HepG2 (cell line): ENCODE measurements at regions not wholly inside any gene's neighbourhood (a gene's known extent, or its start where the extent isn't known, plus 50 kb on each side); places are given as distances from the start of the nearest gene placed in this dataset.

ENCODE experiments used
- BORCS8-MEF2B ChIP-seq: sonication (generic); formaldehyde crosslinking; IDR thresholded peaks from 2 replicates; pipeline ENCODE4 v1.8.0; 2022; ENCODE audit warnings: mild to moderate bottlenecking, missing genetic modification reagents
- GFI1 ChIP-seq: sonication (generic); formaldehyde crosslinking; IDR thresholded peaks from 2 replicates; pipeline ENCODE4 v1.5.0; 2020; ENCODE audit warnings: missing genetic modification reagents, mild to moderate bottlenecking, borderline replicate concordance
- NFE2L2 ChIP-seq: fragments of 150-350 bp; IDR thresholded peaks from 2 replicates; pipeline ENCODE4 v1.6.1; 2014; ENCODE audit warnings: low read length
- PPARG ChIP-seq: conservative IDR thresholded peaks from 2 replicates; pipeline ENCODE4 v1.6.1; 2016; ENCODE audit warnings: missing biosample characterization, missing genetic modification reagents
- RARG ChIP-seq: sonication (generic); formaldehyde crosslinking; IDR thresholded peaks from 2 replicates; pipeline ENCODE4 v1.4.0; 2020; ENCODE audit warnings: low read depth, mild to moderate bottlenecking, missing genetic modification reagents
- U2AF1 ChIP-seq: fragments of 200-400 bp; formaldehyde crosslinking; optimal IDR thresholded peaks from 2 replicates; pipeline ENCODE3; 2017; ENCODE audit warnings: mild to moderate bottlenecking, low read depth, low read length
- ZFP36L1 ChIP-seq: sonication (generic); formaldehyde crosslinking; IDR thresholded peaks from 2 replicates; pipeline ENCODE4 v1.8.0; 2022; ENCODE audit warnings: mild to moderate bottlenecking, missing genetic modification reagents, moderate library complexity
- ZMYM2 ChIP-seq: sonication (generic); formaldehyde crosslinking; IDR thresholded peaks from 2 replicates; pipeline ENCODE4 v1.8.0; 2022; ENCODE audit warnings: mild to moderate bottlenecking, missing genetic modification reagents
- ZNF230 ChIP-seq: sonication (generic); formaldehyde crosslinking; IDR thresholded peaks from 2 replicates; pipeline ENCODE4 v1.4.0; 2020; ENCODE audit warnings: mild to moderate bottlenecking, missing genetic modification reagents
- ZNF441 ChIP-seq: sonication (generic); formaldehyde crosslinking; IDR thresholded peaks from 2 replicates; pipeline ENCODE4 v1.7.0; 2021; ENCODE audit warnings: missing genetic modification reagents, borderline replicate concordance
- ZNF484 ChIP-seq: sonication (generic); formaldehyde crosslinking; IDR thresholded peaks from 2 replicates; pipeline ENCODE4 v1.5.1; 2020; ENCODE audit warnings: mild to moderate bottlenecking, low read depth, missing genetic modification reagents, borderline replicate concordance
- ZNF563 ChIP-seq: sonication (generic); formaldehyde crosslinking; IDR thresholded peaks from 2 replicates; pipeline ENCODE4 v1.8.0; 2022; ENCODE audit warnings: mild to moderate bottlenecking, moderate library complexity, missing genetic modification reagents
- ZNF570 ChIP-seq: sonication (generic); formaldehyde crosslinking; IDR thresholded peaks from 2 replicates; pipeline ENCODE4 v1.4.0; 2020; ENCODE audit warnings: mild to moderate bottlenecking, missing genetic modification reagents, borderline replicate concordance
- ZNF605 ChIP-seq: sonication (generic); formaldehyde crosslinking; IDR thresholded peaks from 2 replicates; pipeline ENCODE4 v1.8.0; 2022; ENCODE audit warnings: mild to moderate bottlenecking, missing genetic modification reagents
- TF ChIP-seq, protein P1 (sequence below): sonication (generic); formaldehyde crosslinking; IDR thresholded peaks from 2 replicates; pipeline ENCODE4 v1.4.0; 2020; ENCODE audit warnings: low read depth, missing genetic modification reagents
- TF ChIP-seq, protein P2 (sequence below): sonication (generic); formaldehyde crosslinking; IDR thresholded peaks from 2 replicates; pipeline ENCODE4 v1.4.0; 2020; ENCODE audit warnings: mild to moderate bottlenecking, missing genetic modification reagents
- TF ChIP-seq, protein P3 (sequence below): sonication (generic); formaldehyde crosslinking; IDR thresholded peaks from 2 replicates; pipeline ENCODE4 v1.4.0; 2020; ENCODE audit warnings: mild to moderate bottlenecking, missing genetic modification reagents
- TF ChIP-seq, protein P4 (sequence below): IDR thresholded peaks from 2 replicates; pipeline ENCODE4 v1.6.1; 2016; ENCODE audit warnings: control low read depth

DNA sequence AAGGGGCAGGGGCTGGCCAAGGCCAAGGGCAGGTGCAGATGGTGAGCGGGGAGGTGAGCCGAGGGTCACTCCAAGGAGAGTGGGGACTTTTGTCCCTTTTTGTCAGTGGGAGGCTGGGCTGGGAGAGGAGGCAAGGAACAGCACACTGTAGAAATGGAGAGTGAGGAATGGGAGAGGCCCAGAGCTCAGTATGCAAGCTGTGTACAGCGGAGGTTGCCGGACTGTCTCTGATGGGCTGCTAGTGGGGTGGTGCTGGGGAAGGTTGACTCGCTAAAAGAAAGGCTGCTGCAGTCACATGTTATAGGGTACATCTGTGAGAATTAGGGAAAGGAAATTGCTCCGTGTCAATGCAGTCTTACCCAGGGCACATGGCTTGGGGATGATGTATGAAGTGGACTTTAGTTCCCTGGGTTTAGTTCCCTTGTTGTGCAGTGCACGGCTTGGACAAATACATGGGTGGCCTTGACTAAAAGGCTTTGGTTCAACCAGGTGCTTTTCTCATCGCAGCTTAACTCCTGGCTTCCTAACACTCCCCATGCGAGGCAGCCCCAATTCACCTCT is 57.1 kb upstream of the STX18 start (continued):
- TF ChIP-seq, protein P1, sequence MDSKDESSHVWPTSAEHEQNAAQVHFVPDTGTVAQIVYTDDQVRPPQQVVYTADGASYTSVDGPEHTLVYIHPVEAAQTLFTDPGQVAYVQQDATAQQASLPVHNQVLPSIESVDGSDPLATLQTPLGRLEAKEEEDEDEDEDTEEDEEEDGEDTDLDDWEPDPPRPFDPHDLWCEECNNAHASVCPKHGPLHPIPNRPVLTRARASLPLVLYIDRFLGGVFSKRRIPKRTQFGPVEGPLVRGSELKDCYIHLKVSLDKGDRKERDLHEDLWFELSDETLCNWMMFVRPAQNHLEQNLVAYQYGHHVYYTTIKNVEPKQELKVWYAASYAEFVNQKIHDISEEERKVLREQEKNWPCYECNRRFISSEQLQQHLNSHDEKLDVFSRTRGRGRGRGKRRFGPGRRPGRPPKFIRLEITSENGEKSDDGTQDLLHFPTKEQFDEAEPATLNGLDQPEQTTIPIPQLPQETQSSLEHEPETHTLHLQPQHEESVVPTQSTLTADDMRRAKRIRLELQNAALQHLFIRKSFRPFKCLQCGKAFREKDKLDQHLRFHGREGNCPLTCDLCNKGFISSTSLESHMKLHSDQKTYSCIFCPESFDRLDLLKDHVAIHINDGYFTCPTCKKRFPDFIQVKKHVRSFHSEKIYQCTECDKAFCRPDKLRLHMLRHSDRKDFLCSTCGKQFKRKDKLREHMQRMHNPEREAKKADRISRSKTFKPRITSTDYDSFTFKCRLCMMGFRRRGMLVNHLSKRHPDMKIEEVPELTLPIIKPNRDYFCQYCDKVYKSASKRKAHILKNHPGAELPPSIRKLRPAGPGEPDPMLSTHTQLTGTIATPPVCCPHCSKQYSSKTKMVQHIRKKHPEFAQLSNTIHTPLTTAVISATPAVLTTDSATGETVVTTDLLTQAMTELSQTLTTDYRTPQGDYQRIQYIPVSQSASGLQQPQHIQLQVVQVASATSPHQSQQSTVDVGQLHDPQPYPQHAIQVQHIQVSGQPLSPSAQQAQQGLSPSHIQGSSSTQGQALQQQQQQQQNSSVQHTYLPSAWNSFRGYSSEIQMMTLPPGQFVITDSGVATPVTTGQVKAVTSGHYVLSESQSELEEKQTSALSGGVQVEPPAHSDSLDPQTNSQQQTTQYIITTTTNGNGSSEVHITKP (CRISPR knock-in tag) = no peak
- TF ChIP-seq U2AF1 (no peak), ZFP36L1 (CRISPR knock-in tag) (peak; percentile 70; the same call in 1 of the 2 replicates), ZNF605 (CRISPR knock-in tag) (peak; percentile 78; the same call in 1 of the 2 replicates), NFE2L2 (no peak), ZMYM2 (0 out of 2 replicates have a peak, but pooled peaks have one; percentile 56), ZNF570 (CRISPR knock-in tag) (no peak), BORCS8-MEF2B (CRISPR knock-in tag) (0 out of 2 replicates have a peak, but pooled peaks have one; percentile 45), ZNF563 (CRISPR knock-in tag) (no peak), GFI1 (CRISPR knock-in tag) (no peak), ZNF484 (CRISPR knock-in tag) (no peak), ZNF441 (CRISPR knock-in tag) (peak; percentile 66; the same call in 1 of the 2 replicates), PPARG (CRISPR knock-in tag) (peak; percentile 49; the same call in 1 of the 2 replicates), ZNF230 (CRISPR knock-in tag) (no peak; the same call in 1 of the 2 replicates), RARG (no peak)
- TF ChIP-seq, protein P2, sequence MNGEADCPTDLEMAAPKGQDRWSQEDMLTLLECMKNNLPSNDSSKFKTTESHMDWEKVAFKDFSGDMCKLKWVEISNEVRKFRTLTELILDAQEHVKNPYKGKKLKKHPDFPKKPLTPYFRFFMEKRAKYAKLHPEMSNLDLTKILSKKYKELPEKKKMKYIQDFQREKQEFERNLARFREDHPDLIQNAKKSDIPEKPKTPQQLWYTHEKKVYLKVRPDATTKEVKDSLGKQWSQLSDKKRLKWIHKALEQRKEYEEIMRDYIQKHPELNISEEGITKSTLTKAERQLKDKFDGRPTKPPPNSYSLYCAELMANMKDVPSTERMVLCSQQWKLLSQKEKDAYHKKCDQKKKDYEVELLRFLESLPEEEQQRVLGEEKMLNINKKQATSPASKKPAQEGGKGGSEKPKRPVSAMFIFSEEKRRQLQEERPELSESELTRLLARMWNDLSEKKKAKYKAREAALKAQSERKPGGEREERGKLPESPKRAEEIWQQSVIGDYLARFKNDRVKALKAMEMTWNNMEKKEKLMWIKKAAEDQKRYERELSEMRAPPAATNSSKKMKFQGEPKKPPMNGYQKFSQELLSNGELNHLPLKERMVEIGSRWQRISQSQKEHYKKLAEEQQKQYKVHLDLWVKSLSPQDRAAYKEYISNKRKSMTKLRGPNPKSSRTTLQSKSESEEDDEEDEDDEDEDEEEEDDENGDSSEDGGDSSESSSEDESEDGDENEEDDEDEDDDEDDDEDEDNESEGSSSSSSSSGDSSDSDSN = peak; percentile 48; the same call in 1 of the 2 replicates
- TF ChIP-seq, protein P3, sequence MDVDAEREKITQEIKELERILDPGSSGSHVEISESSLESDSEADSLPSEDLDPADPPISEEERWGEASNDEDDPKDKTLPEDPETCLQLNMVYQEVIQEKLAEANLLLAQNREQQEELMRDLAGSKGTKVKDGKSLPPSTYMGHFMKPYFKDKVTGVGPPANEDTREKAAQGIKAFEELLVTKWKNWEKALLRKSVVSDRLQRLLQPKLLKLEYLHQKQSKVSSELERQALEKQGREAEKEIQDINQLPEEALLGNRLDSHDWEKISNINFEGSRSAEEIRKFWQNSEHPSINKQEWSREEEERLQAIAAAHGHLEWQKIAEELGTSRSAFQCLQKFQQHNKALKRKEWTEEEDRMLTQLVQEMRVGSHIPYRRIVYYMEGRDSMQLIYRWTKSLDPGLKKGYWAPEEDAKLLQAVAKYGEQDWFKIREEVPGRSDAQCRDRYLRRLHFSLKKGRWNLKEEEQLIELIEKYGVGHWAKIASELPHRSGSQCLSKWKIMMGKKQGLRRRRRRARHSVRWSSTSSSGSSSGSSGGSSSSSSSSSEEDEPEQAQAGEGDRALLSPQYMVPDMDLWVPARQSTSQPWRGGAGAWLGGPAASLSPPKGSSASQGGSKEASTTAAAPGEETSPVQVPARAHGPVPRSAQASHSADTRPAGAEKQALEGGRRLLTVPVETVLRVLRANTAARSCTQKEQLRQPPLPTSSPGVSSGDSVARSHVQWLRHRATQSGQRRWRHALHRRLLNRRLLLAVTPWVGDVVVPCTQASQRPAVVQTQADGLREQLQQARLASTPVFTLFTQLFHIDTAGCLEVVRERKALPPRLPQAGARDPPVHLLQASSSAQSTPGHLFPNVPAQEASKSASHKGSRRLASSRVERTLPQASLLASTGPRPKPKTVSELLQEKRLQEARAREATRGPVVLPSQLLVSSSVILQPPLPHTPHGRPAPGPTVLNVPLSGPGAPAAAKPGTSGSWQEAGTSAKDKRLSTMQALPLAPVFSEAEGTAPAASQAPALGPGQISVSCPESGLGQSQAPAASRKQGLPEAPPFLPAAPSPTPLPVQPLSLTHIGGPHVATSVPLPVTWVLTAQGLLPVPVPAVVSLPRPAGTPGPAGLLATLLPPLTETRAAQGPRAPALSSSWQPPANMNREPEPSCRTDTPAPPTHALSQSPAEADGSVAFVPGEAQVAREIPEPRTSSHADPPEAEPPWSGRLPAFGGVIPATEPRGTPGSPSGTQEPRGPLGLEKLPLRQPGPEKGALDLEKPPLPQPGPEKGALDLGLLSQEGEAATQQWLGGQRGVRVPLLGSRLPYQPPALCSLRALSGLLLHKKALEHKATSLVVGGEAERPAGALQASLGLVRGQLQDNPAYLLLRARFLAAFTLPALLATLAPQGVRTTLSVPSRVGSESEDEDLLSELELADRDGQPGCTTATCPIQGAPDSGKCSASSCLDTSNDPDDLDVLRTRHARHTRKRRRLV = no peak
- TF ChIP-seq, protein P4, sequence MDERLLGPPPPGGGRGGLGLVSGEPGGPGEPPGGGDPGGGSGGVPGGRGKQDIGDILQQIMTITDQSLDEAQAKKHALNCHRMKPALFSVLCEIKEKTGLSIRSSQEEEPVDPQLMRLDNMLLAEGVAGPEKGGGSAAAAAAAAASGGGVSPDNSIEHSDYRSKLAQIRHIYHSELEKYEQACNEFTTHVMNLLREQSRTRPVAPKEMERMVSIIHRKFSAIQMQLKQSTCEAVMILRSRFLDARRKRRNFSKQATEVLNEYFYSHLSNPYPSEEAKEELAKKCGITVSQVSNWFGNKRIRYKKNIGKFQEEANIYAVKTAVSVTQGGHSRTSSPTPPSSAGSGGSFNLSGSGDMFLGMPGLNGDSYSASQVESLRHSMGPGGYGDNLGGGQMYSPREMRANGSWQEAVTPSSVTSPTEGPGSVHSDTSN (CRISPR knock-in tag) = no peak
